ENCODE measurements at regions not wholly inside any gene's neighbourhood (a gene's known extent, or its start where the extent isn't known, plus 50 kb on each side); places are given as distances from the start of the nearest gene placed in this dataset.

DNA sequence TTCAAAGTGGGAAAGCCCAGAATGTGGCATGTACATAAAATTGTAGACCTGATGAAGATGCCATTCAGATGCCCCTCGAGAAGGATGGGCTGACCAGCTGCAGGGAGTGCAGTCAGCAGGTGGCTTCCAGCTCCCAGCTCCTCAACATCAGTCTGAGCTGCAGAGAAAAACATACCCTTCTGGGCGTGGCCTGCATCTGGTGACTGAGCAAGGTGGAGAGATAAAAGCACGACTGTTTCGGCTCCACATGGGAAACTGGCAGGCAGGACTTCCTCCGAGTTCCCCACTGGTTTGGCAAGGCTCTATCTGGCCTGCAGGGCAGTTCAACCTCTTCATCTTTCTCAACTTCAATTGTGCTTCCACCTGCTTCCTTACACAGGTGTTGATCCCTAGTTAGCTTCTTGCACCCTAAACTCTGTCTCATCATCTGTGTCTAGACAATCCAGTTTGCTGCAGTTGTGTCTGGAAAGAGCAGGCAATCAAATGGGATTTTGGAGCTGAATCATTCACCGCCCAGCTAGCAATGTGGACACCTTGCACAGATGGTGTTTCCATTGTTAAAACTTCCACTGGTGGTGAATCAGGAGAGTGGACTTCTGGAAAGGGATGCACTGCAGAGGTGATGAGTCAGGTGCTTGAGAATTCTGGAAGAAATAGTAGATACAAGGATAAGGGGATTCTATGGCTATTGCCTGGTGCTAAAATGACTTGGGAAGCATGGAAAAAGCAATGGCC lies 56.8 kb downstream of the POLR1D start:
- Histone ChIP-seq H3F3A (replicated peaks; ENCODE audit: low read depth) (no peaks in the 10 kb centered on the region), H3K4me1 (ENCODE audit: insufficient read depth) (0 out of 2 replicates have a peak, but pooled peaks cover 4% of the 10 kb centered on the region), H4K20me1 (replicated peaks; ENCODE audit: insufficient read depth) (no peaks in the 10 kb centered on the region; the same call in 1 of the 2 replicates), H3K36me3 (ENCODE audit: insufficient read depth) (no peaks in the 10 kb centered on the region), H3K9me2 (ENCODE audit: insufficient read depth) (0 out of 2 replicates have a peak, but pooled peaks cover 12% of the 10 kb centered on the region), H3K79me2 (replicated peaks; ENCODE audit: insufficient read depth) (no peaks in the 10 kb centered on the region), H3K4me3 (no peak overlapping the region), H2AFZ (no peak overlapping the region; the same call in 1 of the 2 replicates), H3K27me3 (ENCODE audit: insufficient read depth) (0 out of 2 replicates have a peak, but pooled peaks cover 3% of the 10 kb centered on the region), H3K4me2 (no peak overlapping the region), H3K27ac (ENCODE audit: low read depth) (no peak overlapping the region)
- Mint-ChIP-seq H3K36me3 (ENCODE audit: low read depth) (no peaks in the 10 kb centered on the region), H3K9me3 (no peaks in the 10 kb centered on the region), H3K27ac (no peak overlapping the region), H3K4me3 (no peak overlapping the region), H3K27me3 (ENCODE audit: insufficient read depth, low read depth, poor library complexity) (peaks cover 1% of the 10 kb centered on the region), H3K4me1 (0 out of 3 replicates have a peak, but pooled peaks cover 2% of the 10 kb centered on the region)
- peak; percentile 32; the same call in 1 of the 3 replicates for ATAC-seq
- TF ChIP-seq, protein P1, sequence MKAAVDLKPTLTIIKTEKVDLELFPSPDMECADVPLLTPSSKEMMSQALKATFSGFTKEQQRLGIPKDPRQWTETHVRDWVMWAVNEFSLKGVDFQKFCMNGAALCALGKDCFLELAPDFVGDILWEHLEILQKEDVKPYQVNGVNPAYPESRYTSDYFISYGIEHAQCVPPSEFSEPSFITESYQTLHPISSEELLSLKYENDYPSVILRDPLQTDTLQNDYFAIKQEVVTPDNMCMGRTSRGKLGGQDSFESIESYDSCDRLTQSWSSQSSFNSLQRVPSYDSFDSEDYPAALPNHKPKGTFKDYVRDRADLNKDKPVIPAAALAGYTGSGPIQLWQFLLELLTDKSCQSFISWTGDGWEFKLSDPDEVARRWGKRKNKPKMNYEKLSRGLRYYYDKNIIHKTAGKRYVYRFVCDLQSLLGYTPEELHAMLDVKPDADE (IDR thresholded peaks at IDR 0.05), result no peak
- TF ChIP-seq EZH2 (IDR thresholded peaks at IDR 0.05; ENCODE audit: low read depth, unreplicated experiment), result no peak
- DNase-seq (ENCODE audit: low spot score), result peak; percentile 26

DNA sequence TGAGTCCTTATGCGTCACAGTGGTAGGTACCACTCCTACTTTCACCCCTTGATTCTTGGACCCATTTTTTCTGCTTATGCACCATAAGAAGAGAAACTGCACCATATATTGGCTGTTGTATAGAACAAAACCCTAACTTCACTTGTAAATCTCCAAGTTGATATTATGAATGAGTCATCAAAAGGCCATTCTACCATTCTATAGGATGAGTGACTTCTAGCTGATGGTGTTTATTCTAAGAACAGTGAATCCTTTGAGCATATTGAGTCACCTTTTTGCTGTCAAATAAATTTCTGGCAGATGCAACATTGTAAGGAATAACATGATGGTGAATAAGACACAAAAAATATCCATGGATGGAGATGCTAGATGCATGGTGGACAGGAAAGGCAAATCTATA lies 57.7 kb downstream of the POLR1D start:
- H3F3A ChIP-seq (replicated peaks; ENCODE audit: low read depth), result no peaks in the 10 kb centered on the region
- Mint-ChIP-seq H3K9me3 (no peaks in the 10 kb centered on the region), H3K4me1 (0 out of 3 replicates have a peak, but pooled peaks cover 2% of the 10 kb centered on the region), H3K27ac (no peak overlapping the region), H3K4me3 (no peak overlapping the region), H3K27me3 (ENCODE audit: insufficient read depth, low read depth, poor library complexity) (no peaks in the 10 kb centered on the region), H3K36me3 (ENCODE audit: low read depth) (no peaks in the 10 kb centered on the region)
- H3K4me3 ChIP-seq, result no peak overlapping the region
- TF ChIP-seq ZNF331 (CRISPR knock-in tag; IDR thresholded peaks at IDR 0.05; ENCODE audit: low read depth) (no peak), STAT1 (IDR thresholded peaks at IDR 0.05; ENCODE audit: unreplicated experiment) (no peak), CREB1 (CRISPR knock-in tag; IDR thresholded peaks at IDR 0.05; ENCODE audit: low read depth) (no peak), NANOG (IDR thresholded peaks at IDR 0.05; ENCODE audit: borderline replicate concordance) (no peak), POLR2AphosphoS5 (IDR thresholded peaks at IDR 0.05; ENCODE audit: low read depth) (no peak)
- TF ChIP-seq, protein P2, sequence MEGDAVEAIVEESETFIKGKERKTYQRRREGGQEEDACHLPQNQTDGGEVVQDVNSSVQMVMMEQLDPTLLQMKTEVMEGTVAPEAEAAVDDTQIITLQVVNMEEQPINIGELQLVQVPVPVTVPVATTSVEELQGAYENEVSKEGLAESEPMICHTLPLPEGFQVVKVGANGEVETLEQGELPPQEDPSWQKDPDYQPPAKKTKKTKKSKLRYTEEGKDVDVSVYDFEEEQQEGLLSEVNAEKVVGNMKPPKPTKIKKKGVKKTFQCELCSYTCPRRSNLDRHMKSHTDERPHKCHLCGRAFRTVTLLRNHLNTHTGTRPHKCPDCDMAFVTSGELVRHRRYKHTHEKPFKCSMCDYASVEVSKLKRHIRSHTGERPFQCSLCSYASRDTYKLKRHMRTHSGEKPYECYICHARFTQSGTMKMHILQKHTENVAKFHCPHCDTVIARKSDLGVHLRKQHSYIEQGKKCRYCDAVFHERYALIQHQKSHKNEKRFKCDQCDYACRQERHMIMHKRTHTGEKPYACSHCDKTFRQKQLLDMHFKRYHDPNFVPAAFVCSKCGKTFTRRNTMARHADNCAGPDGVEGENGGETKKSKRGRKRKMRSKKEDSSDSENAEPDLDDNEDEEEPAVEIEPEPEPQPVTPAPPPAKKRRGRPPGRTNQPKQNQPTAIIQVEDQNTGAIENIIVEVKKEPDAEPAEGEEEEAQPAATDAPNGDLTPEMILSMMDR (conservative IDR thresholded peaks at IDR 0.05; ENCODE audit: low read depth in 2 of 2), result no peak
- TF ChIP-seq, protein P3, sequence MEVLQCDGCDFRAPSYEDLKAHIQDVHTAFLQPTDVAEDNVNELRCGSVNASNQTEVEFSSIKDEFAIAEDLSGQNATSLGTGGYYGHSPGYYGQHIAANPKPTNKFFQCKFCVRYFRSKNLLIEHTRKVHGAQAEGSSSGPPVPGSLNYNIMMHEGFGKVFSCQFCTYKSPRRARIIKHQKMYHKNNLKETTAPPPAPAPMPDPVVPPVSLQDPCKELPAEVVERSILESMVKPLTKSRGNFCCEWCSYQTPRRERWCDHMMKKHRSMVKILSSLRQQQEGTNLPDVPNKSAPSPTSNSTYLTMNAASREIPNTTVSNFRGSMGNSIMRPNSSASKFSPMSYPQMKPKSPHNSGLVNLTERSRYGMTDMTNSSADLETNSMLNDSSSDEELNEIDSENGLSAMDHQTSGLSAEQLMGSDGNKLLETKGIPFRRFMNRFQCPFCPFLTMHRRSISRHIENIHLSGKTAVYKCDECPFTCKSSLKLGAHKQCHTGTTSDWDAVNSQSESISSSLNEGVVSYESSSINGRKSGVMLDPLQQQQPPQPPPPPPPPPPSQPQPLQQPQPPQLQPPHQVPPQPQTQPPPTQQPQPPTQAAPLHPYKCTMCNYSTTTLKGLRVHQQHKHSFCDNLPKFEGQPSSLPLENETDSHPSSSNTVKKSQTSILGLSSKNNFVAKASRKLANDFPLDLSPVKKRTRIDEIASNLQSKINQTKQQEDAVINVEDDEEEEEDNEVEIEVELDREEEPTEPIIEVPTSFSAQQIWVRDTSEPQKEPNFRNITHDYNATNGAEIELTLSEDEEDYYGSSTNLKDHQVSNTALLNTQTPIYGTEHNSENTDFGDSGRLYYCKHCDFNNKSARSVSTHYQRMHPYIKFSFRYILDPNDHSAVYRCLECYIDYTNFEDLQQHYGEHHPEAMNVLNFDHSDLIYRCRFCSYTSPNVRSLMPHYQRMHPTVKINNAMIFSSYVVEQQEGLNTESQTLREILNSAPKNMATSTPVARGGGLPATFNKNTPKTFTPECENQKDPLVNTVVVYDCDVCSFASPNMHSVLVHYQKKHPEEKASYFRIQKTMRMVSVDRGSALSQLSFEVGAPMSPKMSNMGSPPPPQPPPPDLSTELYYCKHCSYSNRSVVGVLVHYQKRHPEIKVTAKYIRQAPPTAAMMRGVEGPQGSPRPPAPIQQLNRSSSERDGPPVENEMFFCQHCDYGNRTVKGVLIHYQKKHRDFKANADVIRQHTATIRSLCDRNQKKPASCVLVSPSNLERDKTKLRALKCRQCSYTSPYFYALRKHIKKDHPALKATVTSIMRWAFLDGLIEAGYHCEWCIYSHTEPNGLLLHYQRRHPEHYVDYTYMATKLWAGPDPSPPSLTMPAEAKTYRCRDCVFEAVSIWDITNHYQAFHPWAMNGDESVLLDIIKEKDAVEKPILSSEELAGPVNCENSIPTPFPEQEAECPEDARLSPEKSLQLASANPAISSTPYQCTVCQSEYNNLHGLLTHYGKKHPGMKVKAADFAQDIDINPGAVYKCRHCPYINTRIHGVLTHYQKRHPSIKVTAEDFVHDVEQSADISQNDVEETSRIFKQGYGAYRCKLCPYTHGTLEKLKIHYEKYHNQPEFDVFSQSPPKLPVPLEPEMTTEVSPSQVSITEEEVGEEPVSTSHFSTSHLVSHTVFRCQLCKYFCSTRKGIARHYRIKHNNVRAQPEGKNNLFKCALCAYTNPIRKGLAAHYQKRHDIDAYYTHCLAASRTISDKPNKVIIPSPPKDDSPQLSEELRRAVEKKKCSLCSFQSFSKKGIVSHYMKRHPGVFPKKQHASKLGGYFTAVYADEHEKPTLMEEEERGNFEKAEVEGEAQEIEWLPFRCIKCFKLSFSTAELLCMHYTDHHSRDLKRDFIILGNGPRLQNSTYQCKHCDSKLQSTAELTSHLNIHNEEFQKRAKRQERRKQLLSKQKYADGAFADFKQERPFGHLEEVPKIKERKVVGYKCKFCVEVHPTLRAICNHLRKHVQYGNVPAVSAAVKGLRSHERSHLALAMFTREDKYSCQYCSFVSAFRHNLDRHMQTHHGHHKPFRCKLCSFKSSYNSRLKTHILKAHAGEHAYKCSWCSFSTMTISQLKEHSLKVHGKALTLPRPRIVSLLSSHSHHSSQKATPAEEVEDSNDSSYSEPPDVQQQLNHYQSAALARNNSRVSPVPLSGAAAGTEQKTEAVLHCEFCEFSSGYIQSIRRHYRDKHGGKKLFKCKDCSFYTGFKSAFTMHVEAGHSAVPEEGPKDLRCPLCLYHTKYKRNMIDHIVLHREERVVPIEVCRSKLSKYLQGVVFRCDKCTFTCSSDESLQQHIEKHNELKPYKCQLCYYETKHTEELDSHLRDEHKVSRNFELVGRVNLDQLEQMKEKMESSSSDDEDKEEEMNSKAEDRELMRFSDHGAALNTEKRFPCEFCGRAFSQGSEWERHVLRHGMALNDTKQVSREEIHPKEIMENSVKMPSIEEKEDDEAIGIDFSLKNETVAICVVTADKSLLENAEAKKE (CRISPR knock-in tag; IDR thresholded peaks at IDR 0.05), result no peak
- H3K79me2 ChIP-seq (replicated peaks; ENCODE audit: insufficient read depth), result no peaks in the 10 kb centered on the region
- no peak overlapping the region for H2AFZ ChIP-seq
- H4K20me1 ChIP-seq (replicated peaks; ENCODE audit: insufficient read depth), result no peaks in the 10 kb centered on the region; the same call in 1 of the 2 replicates
- DNase-seq (ENCODE audit: low spot score) (no peak), ATAC-seq (no peak)
- 0 out of 2 replicates have a peak, but pooled peaks cover 3% of the 10 kb centered on the region for H3K27me3 ChIP-seq (ENCODE audit: insufficient read depth)
- no peak overlapping the region for H3K27ac ChIP-seq (ENCODE audit: low read depth)
- H3K4me1 ChIP-seq (ENCODE audit: insufficient read depth), result 0 out of 2 replicates have a peak, but pooled peaks cover 4% of the 10 kb centered on the region
- 0 out of 2 replicates have a peak, but pooled peaks cover 12% of the 10 kb centered on the region for H3K9me2 ChIP-seq (ENCODE audit: insufficient read depth)
- no peak overlapping the region for H3K4me2 ChIP-seq
- H3K36me3 ChIP-seq (ENCODE audit: insufficient read depth), result no peaks in the 10 kb centered on the region
